Uterus (tissue), 3 donors: ENCODE measurements at regions not wholly inside any gene's neighbourhood (a gene's known extent, or its start where the extent isn't known, plus 50 kb on each side); places are given as distances from the start of the nearest gene placed in this dataset.

Source experiments
- DNase-seq, 2 donors: peaks; one replicate each; pipeline ENCODE4 v3.0.0-alpha.2; 2019 to 2020
- H3K27ac ChIP-seq, 2 donors: fragments of 200-600 bp; sonication (generic); 1 replicate in 1 of 2; 2 replicates in 1 of 2; pipeline ENCODE4 v1.5.1; 2016 to 2018
- H3K27me3 ChIP-seq, 2 donors: fragments of 200-600 bp; sonication (generic); one replicate each; pipeline ENCODE4 v1.5.1; 2018 to 2019; ENCODE audit warnings: control low read depth in 1 of 2
- H3K36me3 ChIP-seq, 2 donors: fragments of 200-600 bp; sonication (generic); one replicate each; pipeline ENCODE4 v1.5.1; 2019; ENCODE audit warnings: control low read depth in 1 of 2
- H3K4me1 ChIP-seq, 2 donors: fragments of 200-600 bp; sonication (generic); one replicate each; pipeline ENCODE4 v1.5.1; 2018 to 2019; ENCODE audit warnings: control low read depth in 1 of 2
- H3K4me3 ChIP-seq, 2 donors: fragments of 200-600 bp; sonication (generic); 1 replicate in 1 of 2; 2 replicates in 1 of 2; pipeline ENCODE4 v1.5.1; 2018 to 2019; ENCODE audit warnings: mild to moderate bottlenecking in 1 of 2
- H3K9me3 ChIP-seq, 2 donors: fragments of 200-600 bp; sonication (generic); one replicate each; pipeline ENCODE4 v1.5.1; 2019; ENCODE audit warnings: control low read depth in 1 of 2
- CTCF ChIP-seq, 4 experiments: fragments of 200-600 bp in 2 of 4; fragments of 450-650 bp in 2 of 4; sonication (generic) in 2 of 4; IDR thresholded peaks; one replicate each; pipeline ENCODE4 v1.5.1; 2016 to 2019; ENCODE audit warnings: antibody characterized with exemption in 4 of 4, mild to moderate bottlenecking in 2 of 4, moderate library complexity in 1 of 4
- POLR2A ChIP-seq, 2 donors: fragments of 450-650 bp; IDR thresholded peaks; one replicate each; pipeline ENCODE4 v1.6.1; 2016; ENCODE audit warnings: antibody characterized with exemption in 2 of 2, mild to moderate bottlenecking in 1 of 2, moderate library complexity in 1 of 2
- intact Hi-C: fragments of 100-400 bp; cut with DNase I; formaldehyde crosslinking; loops from one replicate; pipeline ENCODE4 v1.15.1; 2023; ENCODE audit warnings: low total_unique reads
- donor health status: DM: yes; HTN: yes; CAD: no.

- no peak for DNase-seq
- Histone ChIP-seq H3K4me1 (no peaks in the 10 kb centered on the region), H3K27me3 (no peaks in the 10 kb centered on the region), H3K36me3 (no peaks in the 10 kb centered on the region), H3K9me3 (no peaks in the 10 kb centered on the region), H3K27ac (no peak overlapping the region), H3K4me3 (no peak overlapping the region)
- intact Hi-C loops = no loop called here
- no peak for TF ChIP-seq CTCF (IDR thresholded peaks at IDR 0.05)
- no peak for TF ChIP-seq POLR2A (IDR thresholded peaks at IDR 0.05)
Observed at GRCh38 chr1:198087831-198088230, 69.0 kb upstream of the NEK7 start.

DNA sequence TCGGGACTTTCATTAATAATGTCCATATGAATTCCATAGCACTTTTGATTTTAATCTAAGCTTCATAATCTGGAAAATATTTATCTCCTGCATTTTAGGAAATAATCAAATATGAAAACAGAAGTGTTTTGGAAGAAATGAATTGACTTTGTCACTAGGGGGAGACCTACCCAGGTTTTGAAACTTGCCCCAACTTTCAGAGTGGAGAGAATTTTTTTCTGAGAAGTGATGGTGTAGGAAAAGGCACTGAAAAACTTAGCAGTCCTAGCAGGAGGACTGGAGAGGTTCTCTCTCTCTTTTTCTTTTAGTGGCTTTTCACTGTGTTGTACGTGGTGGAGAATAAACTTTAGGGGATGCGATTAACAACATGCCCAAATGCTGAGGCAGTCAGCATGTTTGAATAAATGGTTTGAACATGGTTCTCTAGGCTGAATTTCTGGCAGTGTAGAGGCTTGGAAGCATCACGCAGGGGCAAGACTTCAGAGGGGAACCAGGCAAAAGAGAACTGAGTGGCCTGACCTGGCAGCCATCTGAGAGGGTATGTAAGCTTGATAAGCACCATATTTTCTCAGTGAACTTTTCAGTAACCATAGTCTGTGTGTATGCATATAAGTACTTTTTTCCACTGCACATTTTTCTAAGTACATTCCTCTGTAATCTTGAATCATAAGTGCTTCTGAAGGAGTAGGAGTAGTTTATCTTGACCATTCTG, 68.3 kb upstream of the NEK7 start:
- Histone ChIP-seq H3K4me1 (no peaks in the 10 kb centered on the region), H3K4me3 (no peak overlapping the region), H3K27ac (no peak overlapping the region), H3K9me3 (no peaks in the 10 kb centered on the region), H3K36me3 (no peaks in the 10 kb centered on the region), H3K27me3 (no peaks in the 10 kb centered on the region)
- no peak for TF ChIP-seq POLR2A (IDR thresholded peaks at IDR 0.05)
- peak; percentile 25 to 47 (median 40) for TF ChIP-seq CTCF (IDR thresholded peaks at IDR 0.05)
- intact Hi-C loops = no loop called here
- no peak for DNase-seq

DNA sequence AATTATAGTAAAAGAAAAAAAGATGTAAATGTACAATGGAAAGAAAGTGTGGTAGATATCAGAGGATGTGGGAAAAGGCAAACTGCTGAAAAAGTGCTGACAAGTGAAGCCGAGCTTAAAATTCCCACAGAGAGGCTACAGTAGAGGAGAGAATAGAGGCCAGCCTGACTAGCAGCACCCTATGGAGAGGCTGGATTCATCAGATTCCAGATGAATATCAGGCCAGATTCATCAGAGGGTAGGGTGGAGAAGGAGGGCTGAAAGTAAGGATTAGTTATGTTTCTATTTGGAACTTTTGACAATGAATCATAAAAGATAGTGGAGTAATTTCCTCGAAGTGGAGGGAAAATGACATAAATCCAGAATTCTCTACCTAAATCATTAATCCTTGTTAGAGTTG, 60.4 kb upstream of the NEK7 start:
- no peaks in the 10 kb centered on the region for H3K36me3 ChIP-seq
- H3K4me3 ChIP-seq = no peak overlapping the region
- TF ChIP-seq CTCF (IDR thresholded peaks at IDR 0.05) = no peak
- TF ChIP-seq POLR2A (IDR thresholded peaks at IDR 0.05) = no peak
- no peaks in the 10 kb centered on the region for H3K4me1 ChIP-seq
- H3K27ac ChIP-seq = no peak overlapping the region
- intact Hi-C loops = no loop called here
- DNase-seq = no peak
- no peaks in the 10 kb centered on the region for H3K9me3 ChIP-seq
- H3K27me3 ChIP-seq = no peaks in the 10 kb centered on the region

GRCh38 chr1:198099755-198100154, 57.0 kb upstream of the NEK7 start:
- no peak overlapping the region for H3K27ac ChIP-seq
- DNase-seq = no peak
- H3K4me1 ChIP-seq = no peaks in the 10 kb centered on the region
- H3K4me3 ChIP-seq = no peak overlapping the region
- intact Hi-C loops = no loop called here
- no peaks in the 10 kb centered on the region for H3K27me3 ChIP-seq
- H3K36me3 ChIP-seq = no peaks in the 10 kb centered on the region
- TF ChIP-seq POLR2A (IDR thresholded peaks at IDR 0.05) = no peak
- no peak for TF ChIP-seq CTCF (IDR thresholded peaks at IDR 0.05)
- no peaks in the 10 kb centered on the region for H3K9me3 ChIP-seq

DNA sequence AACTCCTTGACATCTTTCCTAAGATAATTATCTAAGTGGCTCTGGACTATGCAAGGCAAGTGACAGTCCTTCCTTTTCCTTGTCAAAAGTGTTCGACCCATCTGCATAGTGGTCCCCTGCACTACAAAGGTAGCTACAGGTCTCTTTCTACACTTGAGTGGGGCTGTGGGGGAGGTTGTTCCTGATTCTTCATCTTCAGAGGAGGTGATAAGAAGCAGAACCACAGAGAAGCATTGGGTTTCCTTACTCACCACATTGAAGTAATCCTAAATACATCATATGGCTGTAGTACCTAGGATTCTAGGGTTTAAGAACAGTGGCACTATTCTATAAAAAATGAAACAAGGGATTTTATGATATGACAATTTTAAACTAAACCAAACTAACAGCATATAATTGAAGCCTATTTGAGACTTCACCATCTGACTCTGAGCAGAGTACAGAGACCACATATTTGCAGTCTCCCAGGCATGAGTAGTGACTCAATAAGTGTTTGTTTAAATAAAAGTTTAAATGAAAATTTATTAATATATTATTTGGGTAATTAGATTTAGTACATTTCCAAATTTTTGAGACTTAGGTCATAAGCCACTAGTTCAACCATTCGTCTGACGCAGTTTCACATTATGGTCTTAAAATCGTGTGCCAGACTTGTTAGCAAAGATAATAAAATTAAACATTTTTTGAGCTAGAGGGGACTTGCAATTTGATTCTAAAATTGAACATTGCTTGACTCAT, 54.9 kb upstream of the NEK7 start:
- H3K4me1 ChIP-seq = no peaks in the 10 kb centered on the region
- no peaks in the 10 kb centered on the region for H3K9me3 ChIP-seq
- TF ChIP-seq CTCF (IDR thresholded peaks at IDR 0.05) (no peak), POLR2A (IDR thresholded peaks at IDR 0.05) (no peak)
- intact Hi-C loops = no loop called here
- H3K27ac ChIP-seq = no peak overlapping the region
- H3K27me3 ChIP-seq = no peaks in the 10 kb centered on the region
- H3K36me3 ChIP-seq = no peaks in the 10 kb centered on the region
- H3K4me3 ChIP-seq = no peak overlapping the region
- DNase-seq = no peak
